ENCODE measurements at regions not wholly inside any gene's neighbourhood (a gene's known extent, or its start where the extent isn't known, plus 50 kb on each side); places are given as distances from the start of the nearest gene placed in this dataset.

GRCh38 chr17:73724341-73724740 is 80.1 kb upstream of the SDK2 start:
- DNase-seq: no peak

GRCh38 chr17:73724990-73725389 is 80.7 kb upstream of the SDK2 start:
- DNase-seq: no peak

GRCh38 chr17:73725794-73726515 is 81.7 kb upstream of the SDK2 start:
- DNase-seq: no peak

DNA sequence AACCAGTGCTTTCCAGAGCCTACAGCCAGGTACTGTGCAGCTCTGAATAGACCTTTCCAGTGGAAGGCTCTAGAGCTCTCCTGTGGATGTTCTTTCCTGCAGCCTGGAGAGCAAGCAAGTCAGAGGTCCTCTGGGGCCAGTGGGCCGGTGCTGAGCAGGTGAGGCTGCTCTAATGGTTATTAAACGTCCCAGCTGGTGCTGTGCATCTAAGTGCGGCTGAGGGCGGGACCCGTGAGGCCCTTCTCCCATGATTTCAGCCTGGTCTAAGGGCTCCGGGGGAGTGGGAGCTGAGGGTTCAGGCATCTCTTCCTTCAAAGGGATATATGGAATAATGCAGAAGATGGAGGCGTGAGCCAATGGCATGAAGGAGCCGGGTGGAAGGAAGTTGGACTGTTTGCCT is 83.7 kb upstream of the SDK2 start:
- DNase-seq: no peak

DNA sequence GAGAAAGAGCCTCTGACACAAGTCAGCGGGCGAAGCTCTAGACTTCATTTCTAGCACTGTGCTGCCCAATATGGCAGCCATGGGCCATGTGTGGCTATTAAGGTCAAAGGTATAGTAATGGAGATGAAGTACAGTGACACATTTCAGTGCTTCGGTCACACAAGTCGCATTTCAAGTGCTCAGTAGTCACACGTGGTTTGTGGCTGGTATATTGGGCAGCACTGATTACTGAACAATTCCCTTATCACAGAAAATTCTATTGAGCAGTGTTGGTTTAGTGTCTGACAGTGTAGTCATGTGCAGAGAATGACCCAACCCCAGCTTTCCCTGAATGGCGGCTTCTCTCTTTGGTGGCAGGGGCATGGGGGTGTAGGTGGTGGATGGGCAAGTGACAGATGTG is 84.9 kb upstream of the SDK2 start:
- no peak for DNase-seq

- no peak for DNase-seq
Measured at GRCh38 chr17:73731733-73732132, 87.5 kb upstream of the SDK2 start.

- no peak for DNase-seq
Measured at GRCh38 chr17:73733517-73733916, 89.3 kb upstream of the SDK2 start.

DNA sequence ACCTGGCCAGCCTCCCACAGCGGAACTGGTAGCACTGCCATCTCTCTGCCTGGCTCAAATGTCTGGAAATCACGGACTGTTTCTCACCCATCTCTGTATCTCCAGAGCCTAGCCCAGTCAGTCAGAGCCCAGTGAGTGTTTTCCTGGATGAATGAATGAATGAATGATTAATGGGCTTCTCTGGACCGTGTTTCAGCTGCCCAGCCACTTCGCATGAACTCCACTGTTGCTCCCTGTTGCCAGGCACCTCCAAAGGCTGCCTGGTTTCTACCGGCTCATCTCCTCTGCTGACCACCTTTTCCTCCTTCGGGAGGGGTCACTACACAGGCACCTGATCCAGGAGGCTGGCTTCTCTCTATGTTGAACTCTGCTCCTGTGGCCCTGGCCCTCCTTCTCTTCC is 91.0 kb upstream of the SDK2 start:
- DNase-seq: no peak

- DNase-seq: no peak
Measured at GRCh38 chr17:73738751-73739575, 94.7 kb upstream of the SDK2 start.

- no peak for DNase-seq
Measured at GRCh38 chr17:73740370-73740769, 96.1 kb upstream of the SDK2 start.

DNA sequence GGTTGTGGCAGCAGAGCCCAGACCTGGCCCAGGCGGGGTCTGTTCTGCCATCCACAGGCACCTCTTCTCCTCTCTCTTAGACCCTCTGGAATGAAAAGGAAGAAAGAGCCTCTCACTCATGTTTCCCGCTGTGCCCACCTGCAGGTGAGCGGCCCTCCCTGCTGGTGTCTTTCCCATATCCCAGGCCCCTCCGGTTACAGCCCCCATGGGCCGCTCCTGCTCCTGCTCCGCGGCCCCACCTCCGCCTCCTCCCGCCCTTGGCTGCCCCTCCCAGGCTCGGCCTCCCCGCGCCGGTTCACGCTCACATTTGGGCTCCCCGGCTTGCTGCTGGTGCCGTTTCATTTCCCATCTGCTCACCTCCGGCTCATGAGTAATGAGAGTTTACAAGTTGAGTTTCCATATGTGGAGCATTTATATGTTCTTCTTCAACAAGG is 98.7 kb upstream of the SDK2 start:
- no peak for DNase-seq

- DNase-seq: peak; percentile 41
Measured at GRCh38 chr17:73743518-73744201, 99.4 kb upstream of the SDK2 start.

DNA sequence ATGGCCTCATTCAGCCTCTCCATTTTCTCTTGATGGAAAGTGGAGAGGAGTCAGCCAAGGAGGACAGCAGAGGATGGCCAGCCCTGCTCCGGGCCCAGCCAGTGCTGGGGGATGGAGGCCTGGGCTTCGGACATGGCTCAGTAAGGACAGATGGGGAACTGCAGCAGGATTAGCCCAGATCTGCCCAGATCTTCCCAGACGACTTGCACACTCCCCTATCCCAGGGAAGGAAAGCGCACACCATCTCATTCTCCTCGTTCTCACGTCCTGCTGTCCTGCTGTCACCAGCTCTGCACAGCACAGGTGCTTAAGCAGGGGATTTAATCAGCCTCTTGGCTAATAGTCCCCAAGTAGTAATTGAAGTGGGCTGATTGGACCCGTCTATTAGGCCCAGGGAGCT is 100.2 kb upstream of the SDK2 start:
- no peak for DNase-seq

GRCh38 chr17:73746314-73747073 is 102.2 kb upstream of the SDK2 start:
- DNase-seq: peak; percentile 24

GRCh38 chr17:73747221-73748002 is 103.2 kb upstream of the SDK2 start:
- DNase-seq: peak; percentile 81

DNA sequence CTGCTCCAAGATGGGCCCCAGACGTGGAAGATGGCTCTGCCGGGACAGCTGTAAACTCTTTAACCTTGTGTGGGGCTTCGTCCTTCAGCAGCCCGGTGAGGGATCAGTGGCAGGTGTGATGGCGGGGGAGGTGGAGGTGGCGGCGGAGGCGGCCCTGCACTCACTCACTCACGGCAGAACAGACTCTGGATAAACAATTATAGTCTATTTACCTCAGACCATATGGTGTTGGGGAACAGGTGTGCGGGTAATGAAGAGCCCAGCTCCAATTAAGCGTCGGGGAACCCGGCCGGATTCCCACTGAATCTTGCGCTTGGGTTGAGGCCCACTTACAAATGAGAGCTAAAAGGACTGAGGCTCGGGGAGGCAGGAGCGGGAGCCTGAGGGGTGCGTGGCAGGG is 104.3 kb upstream of the SDK2 start:
- DNase-seq: peak; percentile 94

GRCh38 chr17:73749337-73749823 is 105.1 kb upstream of the SDK2 start:
- DNase-seq: peak; percentile 88

- DNase-seq: no peak
Measured at GRCh38 chr17:73749928-73750605, 105.8 kb upstream of the SDK2 start.

DNA sequence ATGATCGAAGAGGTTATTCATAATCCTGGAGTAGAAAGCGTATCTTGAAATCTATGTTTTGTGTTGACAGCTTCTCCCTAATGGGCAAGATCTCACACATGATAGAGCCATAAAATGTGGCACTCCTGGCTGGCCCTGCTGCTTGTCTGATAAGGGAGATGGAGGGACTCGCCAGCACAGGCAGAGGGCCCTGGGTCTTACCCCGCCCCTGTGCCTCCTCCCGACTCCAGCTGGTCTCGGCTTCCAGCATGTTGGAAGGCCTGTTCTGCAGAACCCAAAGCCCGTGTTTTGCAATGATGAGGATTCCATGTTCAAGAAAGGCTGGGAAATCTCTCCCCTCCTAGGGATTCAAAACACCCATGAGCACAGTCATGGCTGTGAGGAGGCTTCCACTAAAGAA is 106.7 kb upstream of the SDK2 start:
- DNase-seq: no peak

DNA sequence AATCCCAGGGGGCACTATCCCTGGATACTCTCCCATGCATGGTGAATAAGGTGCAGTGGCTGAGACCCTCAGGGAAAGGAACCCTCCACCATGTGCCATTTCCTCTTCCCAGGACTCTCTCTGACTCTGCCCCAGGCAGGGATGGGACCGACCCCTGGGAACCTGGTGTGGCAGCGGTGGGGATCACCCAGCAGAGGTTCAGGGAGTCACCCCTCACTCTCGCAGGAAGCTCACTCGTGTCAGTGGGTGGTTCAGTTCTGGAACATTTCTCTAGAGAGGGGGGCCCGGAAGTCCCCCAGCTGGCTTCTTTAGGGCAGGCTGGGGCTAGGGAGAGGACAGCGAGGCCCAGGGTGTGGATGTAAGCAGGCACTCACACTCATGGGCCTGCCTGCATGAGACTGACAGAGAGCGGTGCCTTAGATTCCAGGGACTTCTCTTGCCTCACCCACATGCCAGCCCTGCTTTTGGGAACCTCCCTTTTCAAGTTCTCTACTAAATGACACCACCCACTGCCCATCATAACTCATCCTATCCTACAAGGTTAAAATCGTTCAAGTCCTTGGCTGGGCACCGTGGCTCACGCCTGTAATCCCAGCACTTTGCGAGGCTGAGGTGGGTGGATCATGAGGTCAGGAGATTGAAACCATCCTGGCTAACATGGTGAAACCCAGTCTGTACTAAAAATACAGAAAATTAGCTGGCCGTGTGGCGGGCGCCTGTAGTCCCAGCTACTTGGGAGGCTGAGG is 109.7 kb upstream of the SDK2 start:
- DNase-seq: no peak

Data from DMS53 (cell line).